Parathyroid adenoma (tissue), 2 donors: ENCODE measurements at regions not wholly inside any gene's neighbourhood (a gene's known extent, or its start where the extent isn't known, plus 50 kb on each side); places are given as distances from the start of the nearest gene placed in this dataset.

Experiments
- H2AFZ ChIP-seq: fragments of 300-600 bp; sonication (generic); one replicate; pipeline ENCODE4 v1.7.0; 2017; ENCODE audit warnings: antibody characterized with exemption, mild to moderate bottlenecking
- H3K27ac ChIP-seq: fragments of 300-600 bp; sonication (generic); one replicate; pipeline ENCODE4 v1.7.0; 2017
- H3K27me3 ChIP-seq: fragments of 300-600 bp; sonication (generic); one replicate; pipeline ENCODE4 v1.7.0; 2017; ENCODE audit warnings: low read length; ENCODE audit not compliant: control insufficient read depth, insufficient read depth
- H3K36me3 ChIP-seq: fragments of 300-600 bp; sonication (generic); one replicate; pipeline ENCODE4 v1.7.0; 2017; ENCODE audit warnings: low read length; ENCODE audit not compliant: control insufficient read depth, insufficient read depth
- H3K4me1 ChIP-seq: fragments of 300-600 bp; sonication (generic); one replicate; pipeline ENCODE4 v1.7.0; 2017; ENCODE audit warnings: control low read depth
- H3K4me2 ChIP-seq: fragments of 300-600 bp; sonication (generic); one replicate; pipeline ENCODE4 v1.7.0; 2017; ENCODE audit warnings: low read length
- H3K4me3 ChIP-seq: fragments of 300-600 bp; sonication (generic); one replicate; pipeline ENCODE4 v1.7.0; 2017; ENCODE audit warnings: low read depth, low read length
- H3K79me2 ChIP-seq: fragments of 300-600 bp; sonication (generic); one replicate; pipeline ENCODE4 v1.7.0; 2017; ENCODE audit warnings: control low read depth
- H3K9ac ChIP-seq: fragments of 300-600 bp; sonication (generic); one replicate; pipeline ENCODE4 v1.7.0; 2017; ENCODE audit warnings: mild to moderate bottlenecking
- H3K9me3 ChIP-seq: fragments of 300-600 bp; sonication (generic); one replicate; pipeline ENCODE4 v1.7.0; 2017; ENCODE audit warnings: low read length; ENCODE audit not compliant: control insufficient read depth
- TF ChIP-seq, protein P1 (sequence below): fragments of 300-600 bp; sonication (generic); IDR thresholded peaks from one replicate; pipeline ENCODE4 v1.7.0; 2017; ENCODE audit warnings: antibody characterized with exemption, mild to moderate bottlenecking
- donor health status: primary hyperparathyroidism.

DNA sequence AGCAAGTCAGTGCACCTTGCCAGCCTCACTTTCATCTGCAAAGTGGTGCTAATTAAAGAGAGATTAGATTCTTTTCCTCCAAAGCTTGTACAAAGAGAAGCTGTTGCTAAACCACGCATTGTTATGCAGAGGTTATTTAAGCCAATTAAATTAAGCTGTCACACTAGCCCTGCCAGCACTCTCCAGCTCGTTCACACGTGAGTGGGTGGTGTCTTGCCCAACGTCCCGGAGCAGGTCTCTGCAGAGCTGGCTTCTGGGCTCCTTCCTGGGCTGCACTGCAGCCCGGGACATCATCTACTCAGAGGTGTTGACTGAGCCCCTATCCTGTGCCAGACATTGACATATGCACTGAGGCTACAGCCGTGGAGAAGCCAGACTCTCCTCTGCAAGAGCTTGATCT lies 401.6 kb upstream of the SULF2 start:
- no peaks in the 10 kb centered on the region for H3K4me1 ChIP-seq
- no peaks in the 10 kb centered on the region for H3K79me2 ChIP-seq
- H3K4me3 ChIP-seq, result no peak overlapping the region
- no peak overlapping the region for H2AFZ ChIP-seq
- no peaks in the 10 kb centered on the region for H3K9me3 ChIP-seq
- no peak overlapping the region for H3K27ac ChIP-seq
- H3K27me3 ChIP-seq, result no peaks in the 10 kb centered on the region
- no peak overlapping the region for H3K9ac ChIP-seq
- TF ChIP-seq, protein P1, sequence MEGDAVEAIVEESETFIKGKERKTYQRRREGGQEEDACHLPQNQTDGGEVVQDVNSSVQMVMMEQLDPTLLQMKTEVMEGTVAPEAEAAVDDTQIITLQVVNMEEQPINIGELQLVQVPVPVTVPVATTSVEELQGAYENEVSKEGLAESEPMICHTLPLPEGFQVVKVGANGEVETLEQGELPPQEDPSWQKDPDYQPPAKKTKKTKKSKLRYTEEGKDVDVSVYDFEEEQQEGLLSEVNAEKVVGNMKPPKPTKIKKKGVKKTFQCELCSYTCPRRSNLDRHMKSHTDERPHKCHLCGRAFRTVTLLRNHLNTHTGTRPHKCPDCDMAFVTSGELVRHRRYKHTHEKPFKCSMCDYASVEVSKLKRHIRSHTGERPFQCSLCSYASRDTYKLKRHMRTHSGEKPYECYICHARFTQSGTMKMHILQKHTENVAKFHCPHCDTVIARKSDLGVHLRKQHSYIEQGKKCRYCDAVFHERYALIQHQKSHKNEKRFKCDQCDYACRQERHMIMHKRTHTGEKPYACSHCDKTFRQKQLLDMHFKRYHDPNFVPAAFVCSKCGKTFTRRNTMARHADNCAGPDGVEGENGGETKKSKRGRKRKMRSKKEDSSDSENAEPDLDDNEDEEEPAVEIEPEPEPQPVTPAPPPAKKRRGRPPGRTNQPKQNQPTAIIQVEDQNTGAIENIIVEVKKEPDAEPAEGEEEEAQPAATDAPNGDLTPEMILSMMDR, result no peak
- no peak overlapping the region for H3K4me2 ChIP-seq
- H3K36me3 ChIP-seq, result no peaks in the 10 kb centered on the region

DNA sequence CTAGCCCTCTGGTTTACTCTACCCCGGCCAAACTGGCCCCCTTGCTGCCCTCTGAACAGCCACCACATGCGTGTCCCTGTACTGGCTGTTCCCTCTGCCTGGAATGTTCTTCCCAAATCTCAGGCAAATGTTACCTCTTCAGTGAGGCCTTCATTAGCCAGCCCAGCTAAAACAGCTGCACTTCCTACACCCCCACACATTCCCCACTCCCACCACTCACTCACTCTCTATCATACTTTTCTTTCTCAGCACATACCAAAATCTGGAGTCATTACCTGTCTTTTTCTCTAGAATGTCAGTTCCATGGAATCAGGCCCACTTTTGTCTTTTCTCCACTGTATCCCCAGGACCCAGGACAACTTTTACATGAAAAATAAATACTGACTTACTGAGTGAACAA lies 401.2 kb upstream of the SULF2 start:
- H3K79me2 ChIP-seq, result no peaks in the 10 kb centered on the region
- H3K4me1 ChIP-seq, result no peaks in the 10 kb centered on the region
- TF ChIP-seq, protein P1, result no peak
- no peaks in the 10 kb centered on the region for H3K27me3 ChIP-seq
- no peak overlapping the region for H3K27ac ChIP-seq
- H2AFZ ChIP-seq, result no peak overlapping the region
- no peaks in the 10 kb centered on the region for H3K36me3 ChIP-seq
- H3K4me3 ChIP-seq, result no peak overlapping the region
- H3K4me2 ChIP-seq, result no peak overlapping the region
- H3K9me3 ChIP-seq, result no peaks in the 10 kb centered on the region
- H3K9ac ChIP-seq, result no peak overlapping the region

DNA sequence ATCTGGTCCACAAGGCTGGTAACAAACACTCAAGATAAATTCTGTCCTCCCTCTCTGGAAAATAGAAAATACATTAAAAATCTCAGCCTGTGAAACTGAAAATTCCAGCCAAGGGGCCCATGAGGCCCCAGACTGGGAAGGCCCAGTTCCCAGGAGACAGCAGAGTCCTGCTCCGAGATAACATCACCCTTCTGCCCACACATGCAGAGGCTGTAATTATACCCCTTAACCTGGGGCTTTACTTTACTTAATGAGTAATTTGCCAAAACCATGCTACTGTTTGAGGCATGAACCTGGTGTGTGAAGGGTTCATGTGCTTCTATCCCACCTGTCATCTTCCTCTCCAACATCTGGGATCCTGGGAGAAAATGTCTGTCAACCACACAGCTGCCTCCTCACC lies 398.9 kb upstream of the SULF2 start:
- H3K9me3 ChIP-seq, result no peaks in the 10 kb centered on the region
- no peak overlapping the region for H3K4me2 ChIP-seq
- H3K27me3 ChIP-seq, result no peaks in the 10 kb centered on the region
- TF ChIP-seq, protein P1, result no peak
- H3K4me3 ChIP-seq, result no peak overlapping the region
- no peaks in the 10 kb centered on the region for H3K4me1 ChIP-seq
- H3K36me3 ChIP-seq, result no peaks in the 10 kb centered on the region
- no peak overlapping the region for H3K27ac ChIP-seq
- H3K79me2 ChIP-seq, result no peaks in the 10 kb centered on the region
- no peak overlapping the region for H3K9ac ChIP-seq
- H2AFZ ChIP-seq, result peak overlapping the region; percentile 35

DNA sequence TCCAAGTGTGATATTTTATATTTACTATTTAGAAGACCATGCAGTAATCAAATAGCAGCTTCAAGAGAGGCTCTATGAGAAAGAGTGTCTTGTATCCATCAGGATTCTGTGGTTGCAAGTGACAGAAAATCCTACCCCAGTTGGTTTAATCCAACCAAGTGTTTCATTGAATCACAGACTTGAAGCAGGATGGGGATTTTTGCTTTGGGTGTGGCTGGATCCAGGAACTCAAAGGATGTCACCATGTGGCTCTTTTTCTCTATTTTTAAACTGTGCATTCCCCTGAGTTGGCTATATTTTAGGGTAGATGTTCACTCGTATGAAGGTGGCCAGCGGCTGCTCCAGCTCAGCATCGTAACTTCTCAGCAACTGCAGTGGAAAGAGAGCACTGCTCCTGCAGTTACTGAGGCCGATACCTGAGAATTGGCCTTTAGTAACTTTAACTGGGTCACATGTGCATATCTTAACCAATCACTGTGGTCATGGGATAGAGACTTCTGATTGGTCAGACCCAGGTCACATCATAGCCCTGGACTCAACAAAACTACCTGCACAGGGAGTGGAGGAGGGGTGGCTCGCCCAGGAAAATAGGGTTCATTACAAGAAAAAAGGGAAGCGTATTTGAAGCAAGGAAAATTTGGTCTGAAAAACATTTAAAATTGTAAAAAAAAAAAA lies 396.1 kb upstream of the SULF2 start:
- Histone ChIP-seq H3K4me1 (no peaks in the 10 kb centered on the region), H2AFZ (no peak overlapping the region), H3K79me2 (no peaks in the 10 kb centered on the region), H3K27ac (no peak overlapping the region), H3K36me3 (no peaks in the 10 kb centered on the region), H3K4me3 (no peak overlapping the region), H3K9ac (no peak overlapping the region), H3K27me3 (no peaks in the 10 kb centered on the region), H3K9me3 (no peaks in the 10 kb centered on the region), H3K4me2 (no peak overlapping the region)
- TF ChIP-seq, protein P1, result no peak

DNA sequence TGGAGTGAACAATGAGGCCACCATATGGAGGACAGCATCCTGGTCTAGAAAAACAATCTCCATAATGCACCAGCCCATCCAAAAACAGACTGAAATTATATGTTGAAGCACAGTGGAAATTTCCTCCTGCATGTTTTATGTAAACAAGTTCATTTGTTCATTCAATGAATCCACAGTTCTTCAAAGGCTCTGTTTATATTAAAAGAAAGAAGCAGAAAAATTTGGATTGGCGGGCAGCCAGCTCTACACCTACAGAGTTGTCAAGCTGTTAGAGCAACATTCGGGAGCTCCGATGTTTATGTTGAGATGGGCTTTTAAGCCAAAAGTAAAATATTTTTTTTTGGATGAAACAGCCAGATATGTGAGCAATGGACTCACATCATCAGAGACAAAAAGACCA lies 395.3 kb upstream of the SULF2 start:
- Histone ChIP-seq H2AFZ (no peak overlapping the region), H3K9me3 (no peaks in the 10 kb centered on the region), H3K36me3 (no peaks in the 10 kb centered on the region), H3K27ac (no peak overlapping the region), H3K9ac (no peak overlapping the region), H3K4me3 (no peak overlapping the region), H3K27me3 (no peaks in the 10 kb centered on the region), H3K4me1 (no peaks in the 10 kb centered on the region), H3K79me2 (no peaks in the 10 kb centered on the region), H3K4me2 (no peak overlapping the region)
- TF ChIP-seq, protein P1, result no peak
